RPMI8226 (cell line): ENCODE measurements at regions not wholly inside any gene's neighbourhood (a gene's known extent, or its start where the extent isn't known, plus 50 kb on each side); places are given as distances from the start of the nearest gene placed in this dataset.
"Not testable (repeated sequence)": the region's sequence is repeated elsewhere in the genome, so short reads cannot be mapped to it uniquely, and the experiment has no call there.

ENCODE experiments used
- DNase-seq: peaks from one replicate; pipeline ENCODE4 v3.0.0-alpha.2; 2015

- DNase-seq, result no peak
Observed at GRCh38 chr20:17835240-17835933, 133.2 kb downstream of the SNX5 start.

GRCh38 chr20:17834804-17835203 lies 133.8 kb downstream of the SNX5 start:
- DNase-seq, result no peak

DNA sequence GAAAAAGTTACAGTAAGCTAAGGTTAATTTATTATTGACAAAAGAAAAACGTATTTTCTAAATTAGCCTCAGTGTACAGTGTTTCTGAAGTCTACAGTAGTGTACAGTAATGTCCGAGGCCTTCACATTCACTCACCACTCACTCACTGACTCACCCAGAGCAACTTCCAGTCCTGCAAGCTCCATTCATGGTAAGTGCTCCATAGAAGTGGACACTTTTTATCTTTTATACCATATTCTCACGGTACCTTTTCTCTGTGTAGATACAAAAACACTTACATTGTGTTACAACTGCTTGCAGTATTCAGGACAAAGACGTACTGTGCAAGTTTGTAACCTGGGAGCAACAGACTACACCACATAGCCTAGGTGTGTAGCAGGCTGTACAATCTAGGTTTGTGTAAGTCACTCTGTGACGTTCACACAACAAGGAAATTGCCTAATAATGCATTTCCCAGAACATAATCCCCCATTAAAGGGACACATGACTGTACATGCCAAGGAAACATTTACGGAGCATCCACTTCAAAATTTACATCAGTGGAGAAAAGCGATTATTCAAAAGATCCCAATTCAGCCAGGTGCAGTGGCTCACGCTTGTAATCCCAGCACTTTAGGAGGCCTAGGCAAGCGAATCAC lies 133.4 kb downstream of the BANF2 start:
- DNase-seq, result no peak

DNA sequence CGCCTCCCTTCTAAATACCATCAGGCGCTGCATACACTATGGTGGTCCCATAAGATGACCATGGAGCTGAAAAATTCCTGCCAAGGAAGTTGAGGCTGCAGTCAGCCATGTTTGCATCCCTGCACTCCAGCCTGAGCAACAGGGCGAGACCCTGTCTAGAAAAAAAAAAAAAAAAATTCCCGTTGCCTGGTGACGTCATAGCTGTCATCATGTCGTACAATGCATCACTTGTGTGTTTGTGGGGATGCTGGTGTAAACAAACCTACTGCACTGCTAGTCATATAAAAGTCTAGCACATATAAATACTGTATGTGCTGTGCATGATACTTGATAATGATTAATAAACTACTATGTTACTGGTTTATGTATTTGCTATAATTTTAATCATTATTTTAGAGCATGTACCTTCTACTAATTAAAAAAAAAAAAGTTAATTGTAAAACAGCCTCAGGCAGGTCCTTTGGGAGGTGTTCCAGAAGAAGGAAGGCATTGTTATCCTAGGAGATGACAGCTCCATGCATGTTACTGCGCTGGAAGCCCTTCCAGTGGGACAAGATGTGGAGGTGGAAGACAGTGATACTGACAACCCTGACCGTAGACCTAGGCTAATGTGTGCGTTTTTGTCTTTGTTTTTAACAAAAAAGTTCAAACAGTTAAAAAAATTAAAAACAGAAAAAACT lies 132.6 kb downstream of the BANF2 start:
- no peak for DNase-seq

DNA sequence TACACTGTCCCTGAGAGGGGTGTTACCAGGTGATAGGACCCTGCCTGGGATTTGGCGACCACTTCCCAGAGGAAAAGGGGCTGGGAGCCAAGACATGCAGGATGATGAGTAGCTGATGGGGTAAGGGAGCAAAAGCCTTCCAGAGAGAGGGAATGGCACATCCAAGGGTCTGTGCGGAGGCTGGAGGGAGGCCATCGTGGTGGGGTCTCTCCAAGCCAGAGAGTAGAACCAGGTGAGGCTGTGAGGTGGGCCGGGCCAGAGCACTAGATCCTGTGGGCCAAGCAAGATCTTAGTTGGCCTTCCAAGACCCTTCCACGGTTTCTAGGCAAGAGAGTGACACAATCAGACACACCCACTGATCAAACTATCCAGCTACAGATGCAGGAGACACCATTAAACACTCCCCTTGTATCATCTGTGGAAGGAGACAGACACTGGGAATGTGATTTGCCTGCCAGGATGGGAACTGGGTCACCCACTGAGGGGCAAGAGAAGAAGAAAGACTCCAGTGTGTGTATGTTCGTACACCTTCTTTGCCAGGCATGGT lies 128.9 kb downstream of the BANF2 start:
- no peak for DNase-seq

GRCh38 chr20:17827759-17828559 lies 128.2 kb downstream of the BANF2 start:
- DNase-seq, result no peak

GRCh38 chr20:17827079-17827478 lies 127.3 kb downstream of the BANF2 start:
- no peak for DNase-seq

DNA sequence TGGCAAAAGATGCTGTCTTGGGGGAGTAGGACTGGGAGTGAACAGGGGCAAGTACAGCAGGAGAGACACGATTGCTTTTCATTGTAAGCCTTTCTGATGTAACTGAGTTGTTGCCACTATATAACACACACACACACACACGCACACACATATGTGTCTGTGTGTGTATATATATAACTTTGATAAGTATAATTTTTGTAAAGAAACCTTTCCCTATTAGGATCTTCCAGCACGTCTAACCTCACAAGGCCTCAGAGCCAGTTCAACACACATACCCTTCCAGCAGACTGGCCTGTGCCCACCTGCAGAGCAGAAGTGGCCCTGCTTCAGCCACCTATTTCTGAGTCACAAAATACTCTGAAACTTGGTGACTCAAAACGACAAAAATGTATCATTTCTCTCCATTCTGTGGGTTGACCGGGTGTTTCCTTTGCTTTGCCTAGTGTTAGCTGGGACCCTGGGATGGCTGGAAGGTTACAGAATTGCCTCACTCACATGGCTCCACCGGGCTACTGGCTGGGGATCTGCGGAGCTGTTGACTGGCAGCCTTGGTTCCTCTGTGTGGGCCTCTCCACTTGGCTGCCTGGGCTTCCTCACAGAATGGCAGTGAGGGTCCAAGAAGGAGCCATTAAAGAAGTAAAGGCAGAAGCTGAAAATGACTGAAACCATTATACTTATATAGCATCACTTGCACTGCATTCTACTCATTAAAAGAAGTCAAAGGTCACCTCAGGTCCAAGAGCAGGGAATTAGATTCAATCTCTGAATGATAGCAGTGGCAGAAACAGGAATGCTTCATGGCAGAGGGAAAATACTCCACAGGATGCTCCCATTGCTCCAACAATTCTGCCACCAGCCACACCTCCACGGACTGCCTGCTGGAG lies 126.4 kb downstream of the BANF2 start:
- DNase-seq, result no peak

- peak; percentile 32 for DNase-seq
Observed at GRCh38 chr20:17825252-17825959, 125.6 kb downstream of the BANF2 start.

DNA sequence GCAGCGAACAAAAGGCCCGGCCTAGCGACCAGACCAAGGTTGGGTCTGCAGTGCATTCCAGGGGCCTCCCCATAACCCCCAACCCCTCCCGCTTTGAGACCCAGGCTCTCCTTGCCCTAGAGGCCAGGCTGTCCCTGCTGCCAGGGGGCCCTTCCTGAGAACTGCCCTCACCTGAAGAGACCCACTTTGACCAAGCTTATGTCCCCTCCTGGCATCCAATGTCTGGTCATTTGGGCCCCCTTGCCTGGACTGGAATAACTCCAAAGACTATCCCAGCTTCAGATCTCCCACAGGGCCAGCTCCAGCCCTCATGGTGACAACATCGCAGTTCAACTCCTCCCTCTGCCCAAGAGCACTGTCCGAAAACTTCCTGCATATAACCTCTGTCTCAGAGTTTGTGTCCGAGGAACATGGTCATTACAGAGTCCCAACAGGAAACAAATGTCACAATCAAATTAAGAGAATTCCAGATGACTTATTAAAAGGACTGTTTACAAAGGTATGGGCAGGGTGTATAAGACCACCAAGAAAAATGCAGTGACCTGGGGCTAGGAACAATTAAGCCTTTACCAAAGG lies 125.0 kb downstream of the BANF2 start:
- no peak for DNase-seq

DNA sequence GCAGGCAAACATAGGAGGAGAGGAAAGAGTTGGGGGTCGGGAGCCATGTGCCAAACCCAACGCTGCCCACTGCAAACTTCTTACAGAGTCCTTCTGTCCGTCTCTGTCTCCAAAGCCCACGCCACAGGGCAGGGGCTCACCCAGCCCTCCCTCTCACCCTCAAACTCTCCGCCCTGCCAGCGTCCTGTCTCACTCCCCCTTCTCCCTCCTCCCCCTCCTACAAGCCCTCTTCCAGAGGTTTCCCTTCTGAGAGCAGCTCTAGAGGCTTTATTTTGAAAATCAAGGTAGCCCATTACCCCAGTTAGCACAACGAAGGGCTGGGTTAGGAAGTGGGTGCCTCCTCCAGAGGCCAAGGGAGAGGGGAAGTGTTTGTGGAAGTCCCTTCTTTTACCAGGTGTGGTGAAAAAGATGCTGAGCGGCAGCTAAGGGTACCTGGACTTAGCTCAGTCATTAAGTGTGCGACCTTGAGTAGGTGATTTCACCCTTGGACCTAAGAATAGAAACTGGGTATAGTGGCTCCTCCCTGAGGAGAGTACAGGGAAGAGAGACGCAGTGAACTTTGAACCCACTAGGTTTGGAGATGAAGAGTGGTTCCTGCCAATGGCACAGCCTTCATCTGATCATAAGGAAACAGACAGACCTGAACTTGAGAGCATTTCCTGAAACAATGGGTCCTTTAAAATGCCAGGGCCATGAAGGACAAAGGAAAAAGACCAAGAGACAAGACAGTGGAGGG lies 123.8 kb downstream of the BANF2 start:
- DNase-seq, result peak; percentile 23

DNA sequence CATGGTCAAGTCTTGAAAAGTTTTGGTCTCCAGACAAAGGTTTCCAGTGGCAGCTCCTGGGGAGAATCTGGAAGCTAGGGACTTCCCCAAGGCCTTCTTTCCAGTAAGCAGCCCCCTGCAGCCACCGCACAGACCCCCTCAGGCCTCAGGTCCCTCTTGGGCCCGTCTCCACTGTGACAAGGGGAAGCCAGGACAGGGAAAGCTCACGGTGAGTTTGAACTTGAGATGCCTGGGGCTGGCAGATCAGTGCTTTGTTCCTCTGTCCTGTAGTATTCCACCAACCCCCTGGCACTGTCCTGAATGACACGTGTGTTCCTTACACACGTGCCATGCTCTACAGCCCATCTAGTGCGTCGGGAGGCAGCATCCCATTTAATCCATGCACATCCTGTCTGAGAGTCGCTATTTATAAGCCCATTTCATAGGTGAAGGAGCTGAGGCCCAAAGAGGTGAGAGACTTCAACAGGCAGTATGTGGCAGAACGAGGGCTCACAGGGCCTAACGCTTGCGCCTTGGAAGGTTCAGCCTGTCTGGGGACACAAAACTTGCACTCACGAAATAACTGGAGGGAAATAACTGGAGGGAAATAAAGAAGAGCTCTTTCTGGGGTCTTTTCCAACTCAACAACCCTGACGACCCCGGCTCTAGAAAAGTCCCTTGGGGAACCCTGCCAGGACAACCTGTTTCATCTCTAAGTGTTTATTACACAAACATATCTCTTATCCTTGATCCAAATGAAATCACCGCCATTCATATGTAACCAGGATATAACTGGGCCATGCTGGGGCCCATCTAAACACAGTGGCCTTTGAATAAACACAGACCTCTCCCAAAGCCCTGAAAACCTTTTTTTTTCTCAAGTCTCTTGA lies 123.0 kb downstream of the BANF2 start:
- DNase-seq, result no peak

DNA sequence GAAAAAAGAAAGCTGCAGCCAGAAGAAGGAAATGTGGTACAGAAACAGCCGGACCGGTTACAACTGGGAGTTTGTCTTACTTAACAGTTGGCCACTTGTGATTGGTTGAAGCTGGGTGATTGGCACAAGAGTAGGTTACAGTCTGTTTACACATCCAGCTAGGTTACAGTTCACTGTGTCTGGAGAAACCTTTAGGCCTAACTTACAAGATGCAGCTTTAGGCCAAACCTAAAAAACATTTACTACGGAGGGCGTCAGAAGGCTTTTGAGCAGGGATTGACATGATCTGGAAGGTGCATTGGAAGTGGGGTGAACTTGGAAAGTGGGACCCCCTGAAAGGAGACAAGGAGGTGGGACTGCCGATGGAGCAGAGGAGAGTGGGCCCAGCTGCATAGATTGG lies 122.3 kb downstream of the BANF2 start:
- DNase-seq, result peak; percentile 68

- DNase-seq, result not testable (repeated sequence)
Observed at GRCh38 chr20:17821606-17822005, 121.8 kb downstream of the BANF2 start.

DNA sequence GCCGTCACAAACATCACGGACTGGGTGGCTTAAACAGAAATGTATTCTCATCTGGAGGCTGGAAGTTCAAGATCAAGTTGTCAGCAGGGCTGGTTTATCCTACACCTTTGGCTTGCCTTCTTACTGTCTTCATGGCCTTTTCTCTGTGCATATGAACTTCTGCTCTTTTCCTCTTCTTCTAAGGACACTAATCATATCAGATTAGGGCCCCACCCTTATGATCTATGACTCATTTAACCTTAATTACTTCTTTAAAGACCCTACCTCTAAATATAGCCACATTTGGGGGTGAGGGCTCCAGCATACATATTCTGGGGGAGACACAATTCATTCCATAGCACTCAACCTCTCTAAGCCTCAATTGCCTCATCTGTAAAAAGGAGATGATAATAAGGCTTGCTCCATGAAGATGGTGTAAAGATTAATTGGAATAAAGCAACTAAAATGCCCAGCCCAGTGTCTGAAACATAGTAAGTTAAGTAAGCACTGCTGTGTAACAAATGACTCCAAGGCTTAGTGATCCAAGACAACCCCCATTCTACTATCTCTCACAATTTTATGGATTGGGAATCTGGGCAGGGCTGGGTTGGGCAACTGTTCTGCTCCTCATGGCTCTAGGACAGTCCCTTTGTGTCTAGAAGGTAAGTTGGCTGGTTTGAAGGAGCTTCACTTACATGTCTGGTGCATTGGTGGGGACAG lies 119.8 kb downstream of the BANF2 start:
- DNase-seq, result no peak

DNA sequence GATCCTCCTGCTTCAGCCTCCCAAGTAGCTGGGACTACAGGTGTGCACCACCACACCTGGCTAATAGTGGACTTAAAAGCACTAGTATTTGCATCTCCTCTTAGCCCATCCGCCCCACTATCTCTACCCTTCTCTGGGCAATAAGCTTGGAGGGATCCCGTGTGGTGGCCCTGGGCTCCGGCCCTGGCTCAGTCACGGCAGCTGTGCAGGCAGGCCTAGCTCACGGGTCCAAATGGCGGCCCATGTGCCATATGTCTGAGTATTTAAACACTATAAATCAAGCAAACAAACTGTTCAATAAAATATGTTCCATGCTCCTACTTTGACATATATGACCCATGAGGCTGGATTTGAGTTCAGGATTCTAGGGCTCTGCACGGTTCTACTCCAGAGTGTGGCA lies 118.4 kb downstream of the BANF2 start:
- no peak for DNase-seq

DNA sequence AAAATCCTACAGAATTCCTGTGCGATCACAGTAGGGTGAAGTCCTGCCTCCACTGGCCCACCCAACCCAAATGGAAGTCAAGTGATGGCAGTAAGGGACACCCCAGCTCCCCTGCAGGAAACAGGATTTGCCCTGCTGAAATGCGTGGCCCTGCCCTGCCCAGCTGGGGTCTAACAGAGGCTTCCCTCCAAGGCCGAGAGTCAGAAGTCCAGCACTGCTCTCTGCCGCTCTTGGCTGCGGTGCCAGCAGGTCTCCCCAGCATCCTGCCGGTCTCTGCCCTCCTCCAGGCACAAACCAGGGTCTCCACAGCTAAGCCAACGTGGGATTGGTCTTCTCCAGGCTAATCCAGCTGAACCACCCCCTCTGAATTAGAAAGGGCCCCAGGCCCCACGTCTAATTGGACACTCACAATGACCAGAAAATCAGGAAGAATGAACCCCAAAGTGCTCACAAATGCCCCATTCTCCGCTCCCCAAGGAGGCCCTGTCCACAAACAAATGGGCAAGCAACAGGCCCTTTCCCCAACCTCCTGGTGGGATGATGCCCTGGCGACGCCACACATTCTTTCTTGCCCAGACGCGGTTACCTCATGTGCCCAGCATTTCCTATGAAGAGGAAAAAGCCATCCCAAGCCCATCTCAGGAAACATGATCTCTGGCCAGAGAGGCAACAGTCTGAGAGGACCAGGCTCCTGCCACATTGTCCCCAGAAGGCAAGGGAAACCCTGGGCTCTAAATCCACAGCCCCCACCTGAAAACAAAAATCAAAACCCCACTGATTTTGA lies 117.2 kb downstream of the BANF2 start:
- no peak for DNase-seq

GRCh38 chr20:17811628-17811965 lies 111.8 kb downstream of the BANF2 start:
- no peak for DNase-seq
